CD14-positive monocyte (primary cell): ENCODE measurements at regions not wholly inside any gene's neighbourhood (a gene's known extent, or its start where the extent isn't known, plus 50 kb on each side); places are given as distances from the start of the nearest gene placed in this dataset.

ENCODE experiments used
- DNase-seq, 3 donors: peaks; one replicate each; pipeline ENCODE4 v3.0.0-alpha.2; 2011 to 2022
- H2AFZ ChIP-seq: 2 replicates; pipeline ENCODE4 v1.6.0; 2012; ENCODE audit warnings: mild to moderate bottlenecking, low read depth, low read length, inconsistent platforms; ENCODE audit not compliant: insufficient read depth, poor library complexity, severe bottlenecking
- H3K27ac ChIP-seq, 2 donors: 1 replicate in 1 of 2; 2 replicates in 1 of 2; pipeline ENCODE4 v1.5.1; 2012 to 2013; ENCODE audit warnings: low read length in 2 of 2, control low read depth in 1 of 2, inconsistent platforms in 1 of 2, low read depth in 1 of 2, mild to moderate bottlenecking in 1 of 2
- H3K27me3 ChIP-seq, 2 donors: one replicate each; pipeline versions ENCODE4 v1.6.0 to v1.6.1; 2011 to 2013; ENCODE audit warnings: low read length in 2 of 2; ENCODE audit not compliant: control insufficient read depth in 2 of 2, insufficient read depth in 2 of 2
- H3K36me3 ChIP-seq, 2 donors: replicated peaks in 1 of 2; 1 replicate in 1 of 2; 2 replicates in 1 of 2; pipeline versions ENCODE4 v1.5.1 to v1.6.1; 2012 to 2013; ENCODE audit warnings: low read length in 2 of 2, control low read depth in 1 of 2, inconsistent platforms in 1 of 2, mild to moderate bottlenecking in 1 of 2; ENCODE audit not compliant: insufficient read depth in 2 of 2, control insufficient read depth in 1 of 2
- H3K4me1 ChIP-seq, 2 donors: 1 replicate in 1 of 2; 2 replicates in 1 of 2; pipeline versions ENCODE4 v1.5.1 to v1.6.1; 2012 to 2013; ENCODE audit warnings: low read length in 2 of 2, control low read depth in 1 of 2, inconsistent platforms in 1 of 2, mild to moderate bottlenecking in 1 of 2, moderate library complexity in 1 of 2; ENCODE audit not compliant: insufficient read depth in 2 of 2, control insufficient read depth in 1 of 2
- H3K4me2 ChIP-seq: replicated peaks from 2 replicates; pipeline ENCODE3; 2012; ENCODE audit warnings: low read length, moderate library complexity, mild to moderate bottlenecking; ENCODE audit not compliant: poor library complexity, severe bottlenecking; ENCODE audit errors: extremely low read depth
- H3K4me3 ChIP-seq, 3 experiments: fragments of 200-600 bp in 1 of 3; sonication (generic) in 1 of 3; replicated peaks in 1 of 3; 1 replicate in 2 of 3; 2 replicates in 1 of 3; pipeline ENCODE4 v1.5.1; 2011 to 2013; ENCODE audit warnings: low read length in 3 of 3, mild to moderate bottlenecking in 3 of 3, control low read depth in 2 of 3, low read depth in 2 of 3, inconsistent platforms in 1 of 3, moderate library complexity in 1 of 3
- H3K79me2 ChIP-seq: 2 replicates; pipeline ENCODE4 v1.6.0; 2012; ENCODE audit warnings: mild to moderate bottlenecking, control low read depth, inconsistent platforms, low read length, moderate library complexity; ENCODE audit not compliant: insufficient read depth
- H3K9ac ChIP-seq: 2 replicates; pipeline ENCODE4 v1.6.0; 2017; ENCODE audit warnings: low read length, mild to moderate bottlenecking; ENCODE audit not compliant: insufficient read depth, poor library complexity, severe bottlenecking
- H3K9me3 ChIP-seq, 2 donors: replicated peaks in 1 of 2; 1 replicate in 1 of 2; 2 replicates in 1 of 2; pipeline versions ENCODE4 v1.5.1 to v1.6.1; 2012 to 2013; ENCODE audit warnings: low read length in 2 of 2, control low read depth in 1 of 2; ENCODE audit not compliant: control insufficient read depth in 1 of 2, insufficient read depth in 1 of 2
- H4K20me1 ChIP-seq: 2 replicates; pipeline ENCODE4 v1.6.0; 2012; ENCODE audit warnings: mild to moderate bottlenecking, low read length, control low read depth, moderate library complexity; ENCODE audit not compliant: insufficient read depth
- H3K27ac Mint-ChIP-seq, 7 donors: one replicate each; pipeline ENCODE4 v1.8.0; 2020; ENCODE audit warnings: mild to moderate bottlenecking in 7 of 7, mixed read lengths in 7 of 7, moderate library complexity in 6 of 7, inconsistent platforms in 2 of 7
- H3K27me3 Mint-ChIP-seq, 3 donors: one replicate each; pipeline ENCODE4 v1.8.0; 2021 to 2022; ENCODE audit warnings: low read depth in 3 of 3, mild to moderate bottlenecking in 3 of 3, mixed read lengths in 3 of 3, moderate library complexity in 3 of 3, inconsistent platforms in 1 of 3
- H3K36me3 Mint-ChIP-seq, 2 donors: one replicate each; pipeline ENCODE4 v1.8.0; 2020; ENCODE audit warnings: mixed read lengths in 2 of 2, inconsistent platforms in 1 of 2, mild to moderate bottlenecking in 1 of 2
- H3K4me1 Mint-ChIP-seq: one replicate; pipeline ENCODE4 v1.8.0; 2020; ENCODE audit warnings: mild to moderate bottlenecking, mixed read lengths
- H3K4me3 Mint-ChIP-seq, 2 donors: one replicate each; pipeline ENCODE4 v1.8.0; 2020; ENCODE audit warnings: mild to moderate bottlenecking in 2 of 2, mixed read lengths in 2 of 2, moderate library complexity in 1 of 2
- H3K9me3 Mint-ChIP-seq, 7 donors: one replicate each; pipeline ENCODE4 v1.8.0; 2020 to 2022; ENCODE audit warnings: mixed read lengths in 7 of 7, mild to moderate bottlenecking in 6 of 7, moderate library complexity in 6 of 7, inconsistent platforms in 2 of 7
- CTCF ChIP-seq: fragments of 200-600 bp; IDR thresholded peaks from one replicate; pipeline ENCODE4 v1.8.0; 2022; ENCODE audit warnings: antibody characterized with exemption, mild to moderate bottlenecking
- WGBS: methylation state at CpG from one replicate; pipeline ENCODE4 v1.1.5; 2013; ENCODE audit warnings: missing lambda C conversion rate; ENCODE audit not compliant: insufficient coverage; 5-methylcytosine and 5-hydroxymethylcytosine counted together
- intact Hi-C, 2 donors: fragments of 100-400 bp; cut with micrococcal nuclease; formaldehyde crosslinking; loops; one replicate each; pipeline versions ENCODE4 v1.15.0 to v1.15.1; 2023

GRCh38 chr9:87420884-87421283 lies 76.8 kb upstream of the DAPK1 start:
- intact Hi-C loops = no loop called here
- no peak overlapping the region for H3K9ac ChIP-seq

GRCh38 chr9:87421734-87422133 lies 75.9 kb upstream of the DAPK1 start:
- no peak overlapping the region for H3K27ac ChIP-seq
- H3K4me1 ChIP-seq = peaks cover 4 to 12% of the 10 kb centered on the region in 2 donors
- peaks cover 47 to 56% of the 10 kb centered on the region in 2 donors for H3K9me3 ChIP-seq
- no peak for DNase-seq
- no peak for TF ChIP-seq CTCF
- H3K4me2 ChIP-seq = no peak overlapping the region
- 100% methylated on average over 2 of the region's 3 CpGs for WGBS
- no peak overlapping the region for H3K9ac ChIP-seq
- H4K20me1 ChIP-seq = no peaks in the 10 kb centered on the region
- no peaks in the 10 kb centered on the region for H3K36me3 ChIP-seq
- intact Hi-C loops = no loop called here
- no peak overlapping the region for H2AFZ ChIP-seq
- no peak overlapping the region for H3K27ac Mint-ChIP-seq
- H3K36me3 Mint-ChIP-seq = peaks cover 6 to 20% of the 10 kb centered on the region in 2 donors
- peaks cover 14% of the 10 kb centered on the region for H3K4me1 Mint-ChIP-seq
- H3K9me3 Mint-ChIP-seq = peaks cover 38 to 74% (median 64%) of the 10 kb centered on the region in 7 donors
- H3K4me3 ChIP-seq = no peak overlapping the region
- no peaks in the 10 kb centered on the region for H3K27me3 ChIP-seq
- peaks cover 1 to 5% (median 1%) of the 10 kb centered on the region in 3 donors for H3K27me3 Mint-ChIP-seq
- no peaks in the 10 kb centered on the region for H3K79me2 ChIP-seq
- no peak overlapping the region for H3K4me3 Mint-ChIP-seq

More at GRCh38 chr9:87420884-87421283, 76.8 kb upstream of the DAPK1 start:
- TF ChIP-seq CTCF = no peak
- Histone ChIP-seq H2AFZ (no peak overlapping the region), H3K27ac (no peak overlapping the region), H3K79me2 (no peaks in the 10 kb centered on the region), H3K9me3 (peaks cover 41 to 51% of the 10 kb centered on the region in 2 donors), H3K27me3 (no peaks in the 10 kb centered on the region), H4K20me1 (no peaks in the 10 kb centered on the region), H3K4me1 (peaks cover 2 to 11% of the 10 kb centered on the region in 2 donors), H3K36me3 (no peaks in the 10 kb centered on the region), H3K4me3 (no peak overlapping the region), H3K4me2 (no peak overlapping the region)
- peaks cover 12% of the 10 kb centered on the region for H3K4me1 Mint-ChIP-seq
- H3K4me3 Mint-ChIP-seq = no peak overlapping the region
- no peak for DNase-seq
- H3K9me3 Mint-ChIP-seq = peaks cover 34 to 65% (median 56%) of the 10 kb centered on the region in 7 donors
- no peak overlapping the region for H3K27ac Mint-ChIP-seq
- WGBS = 100% methylated on average over 1 of the region's 1 CpG
- H3K36me3 Mint-ChIP-seq = peaks cover 2 to 15% of the 10 kb centered on the region in 2 donors
- peaks cover 1 to 5% (median 1%) of the 10 kb centered on the region in 3 donors for H3K27me3 Mint-ChIP-seq
